Fibroblast of villous mesenchyme (primary cell): ENCODE measurements at regions not wholly inside any gene's neighbourhood (a gene's known extent, or its start where the extent isn't known, plus 50 kb on each side); places are given as distances from the start of the nearest gene placed in this dataset.
A peak's percentile ranks its signal among the peaks of the same experiment; 100 is the strongest.

Experiments
- DNase-seq: peaks from one replicate; pipeline ENCODE4 v3.0.0-alpha.2; 2010; ENCODE audit warnings: low read depth
- H3K4me3 ChIP-seq: 2 replicates; pipeline ENCODE4 v1.5.1; 2011; ENCODE audit warnings: low read depth, mild to moderate bottlenecking, low read length
- TF ChIP-seq, protein P1 (sequence below): IDR thresholded peaks from 2 replicates; pipeline ENCODE4 v1.5.1; 2012; ENCODE audit warnings: low read depth, mild to moderate bottlenecking, low read length; ENCODE audit not compliant: insufficient read depth

DNA sequence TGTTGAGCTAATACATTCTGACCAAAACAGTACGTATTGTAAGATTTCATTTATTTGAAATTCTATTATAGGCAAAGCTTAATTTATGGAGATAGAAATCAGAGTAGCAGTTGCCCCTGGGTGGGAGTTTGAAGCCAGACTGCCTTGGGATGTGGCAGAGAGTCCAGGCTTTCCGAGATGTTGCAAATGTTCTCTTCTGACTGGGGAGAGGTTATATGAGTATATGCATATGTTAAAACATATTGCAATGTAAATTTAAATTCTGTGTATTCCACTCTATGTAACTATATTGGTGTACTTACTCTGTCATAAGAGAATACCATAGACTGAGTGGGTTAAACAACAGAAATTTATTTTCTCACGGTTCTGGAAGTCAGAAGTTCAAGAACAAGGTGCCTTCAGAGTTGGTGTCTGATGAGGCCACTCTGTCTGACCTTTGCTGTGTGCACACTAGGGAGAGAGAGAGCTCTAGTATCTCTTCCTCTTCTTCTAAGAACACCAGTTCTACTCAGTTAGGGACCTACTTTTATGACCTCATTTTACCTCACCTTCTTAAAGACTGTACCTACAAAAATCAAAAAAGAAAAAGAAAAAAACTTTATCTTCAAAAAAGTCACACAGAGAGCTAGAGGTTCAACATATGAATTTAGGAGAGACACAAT lies 299.3 kb upstream of the HS3ST1 start:
- no peak overlapping the region for H3K4me3 ChIP-seq
- DNase-seq, result no peak
- TF ChIP-seq, protein P1, sequence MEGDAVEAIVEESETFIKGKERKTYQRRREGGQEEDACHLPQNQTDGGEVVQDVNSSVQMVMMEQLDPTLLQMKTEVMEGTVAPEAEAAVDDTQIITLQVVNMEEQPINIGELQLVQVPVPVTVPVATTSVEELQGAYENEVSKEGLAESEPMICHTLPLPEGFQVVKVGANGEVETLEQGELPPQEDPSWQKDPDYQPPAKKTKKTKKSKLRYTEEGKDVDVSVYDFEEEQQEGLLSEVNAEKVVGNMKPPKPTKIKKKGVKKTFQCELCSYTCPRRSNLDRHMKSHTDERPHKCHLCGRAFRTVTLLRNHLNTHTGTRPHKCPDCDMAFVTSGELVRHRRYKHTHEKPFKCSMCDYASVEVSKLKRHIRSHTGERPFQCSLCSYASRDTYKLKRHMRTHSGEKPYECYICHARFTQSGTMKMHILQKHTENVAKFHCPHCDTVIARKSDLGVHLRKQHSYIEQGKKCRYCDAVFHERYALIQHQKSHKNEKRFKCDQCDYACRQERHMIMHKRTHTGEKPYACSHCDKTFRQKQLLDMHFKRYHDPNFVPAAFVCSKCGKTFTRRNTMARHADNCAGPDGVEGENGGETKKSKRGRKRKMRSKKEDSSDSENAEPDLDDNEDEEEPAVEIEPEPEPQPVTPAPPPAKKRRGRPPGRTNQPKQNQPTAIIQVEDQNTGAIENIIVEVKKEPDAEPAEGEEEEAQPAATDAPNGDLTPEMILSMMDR, result no peak

DNA sequence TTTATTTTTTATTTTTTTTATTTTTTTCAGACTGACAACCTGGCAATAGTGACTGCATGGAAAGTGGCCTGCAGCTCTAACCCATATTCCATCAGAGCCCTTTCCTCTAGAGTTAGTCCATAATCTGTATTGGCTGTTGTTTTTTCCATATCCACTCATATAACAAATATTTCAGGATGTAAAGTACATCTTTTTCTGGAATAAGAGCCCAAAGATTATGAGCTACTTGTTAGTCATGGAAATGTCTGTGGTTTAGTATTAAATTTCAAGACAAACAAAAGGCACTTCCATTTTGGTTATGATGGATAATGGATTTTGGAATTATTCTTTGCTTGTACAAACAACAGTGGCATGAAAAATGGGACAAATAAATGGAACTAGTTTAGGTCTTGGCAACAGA lies 296.0 kb upstream of the HS3ST1 start:
- H3K4me3 ChIP-seq, result no peak overlapping the region
- TF ChIP-seq, protein P1, result no peak
- DNase-seq, result no peak

DNA sequence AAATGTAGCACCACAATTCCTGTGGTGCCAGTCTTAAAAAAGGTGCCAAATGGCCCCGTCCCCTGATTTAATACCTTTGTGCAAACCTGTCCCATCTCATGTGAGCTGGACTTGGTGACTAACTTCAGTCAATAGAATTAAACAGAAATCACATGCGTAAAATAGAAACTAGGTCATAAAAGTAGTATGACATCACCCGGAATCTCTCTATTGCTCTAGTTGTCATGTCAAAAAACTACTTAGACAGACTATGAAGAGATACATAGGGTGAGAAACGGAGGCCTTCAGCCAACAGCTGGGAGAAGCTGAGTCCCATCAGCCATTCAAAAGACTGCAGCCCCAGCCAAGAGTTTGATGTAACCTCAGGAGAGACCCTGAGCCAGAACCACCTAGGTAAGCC lies 293.5 kb upstream of the HS3ST1 start:
- no peak overlapping the region for H3K4me3 ChIP-seq
- TF ChIP-seq, protein P1, result no peak
- DNase-seq, result no peak

DNA sequence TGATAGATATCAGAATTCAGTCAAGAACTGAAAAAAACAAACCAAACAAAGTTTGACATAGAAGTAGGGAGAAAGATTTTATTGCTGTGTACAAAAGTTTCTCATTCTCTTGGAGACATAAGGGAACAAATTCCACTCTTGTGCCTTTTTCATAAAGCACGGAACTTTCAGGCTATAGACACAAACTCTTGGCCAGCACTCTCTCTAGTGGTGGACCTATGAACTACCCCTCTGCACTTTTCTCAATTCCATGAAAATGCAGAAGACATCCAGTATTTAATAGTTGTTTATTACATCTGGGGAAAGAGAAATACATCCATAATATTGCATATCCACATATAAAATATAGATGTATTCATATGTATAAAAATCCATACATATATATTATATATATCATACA lies 291.6 kb upstream of the HS3ST1 start:
- H3K4me3 ChIP-seq, result no peak overlapping the region
- TF ChIP-seq, protein P1, result peak; percentile 82
- DNase-seq, result peak; percentile 42

DNA sequence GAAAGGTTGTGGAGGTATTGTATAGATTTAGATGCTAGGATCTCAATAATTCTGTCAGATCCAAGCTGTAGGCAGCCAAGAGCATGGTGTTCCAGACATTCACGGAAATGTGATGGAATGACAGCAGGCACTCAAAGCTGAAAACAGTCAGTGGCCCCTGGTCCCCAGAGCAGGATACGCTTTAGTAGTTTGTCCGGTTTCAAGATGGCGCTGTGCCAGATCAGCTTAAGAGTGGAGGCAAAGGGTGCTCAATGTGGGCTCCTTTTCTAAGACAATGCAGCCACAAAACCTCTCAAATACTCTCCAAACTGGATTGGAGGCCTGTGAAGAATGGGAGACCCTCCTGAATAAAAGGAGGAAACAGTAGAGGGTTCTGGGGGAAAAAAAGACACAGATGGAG lies 291.2 kb upstream of the HS3ST1 start:
- TF ChIP-seq, protein P1, result no peak
- DNase-seq, result no peak
- no peak overlapping the region for H3K4me3 ChIP-seq

DNA sequence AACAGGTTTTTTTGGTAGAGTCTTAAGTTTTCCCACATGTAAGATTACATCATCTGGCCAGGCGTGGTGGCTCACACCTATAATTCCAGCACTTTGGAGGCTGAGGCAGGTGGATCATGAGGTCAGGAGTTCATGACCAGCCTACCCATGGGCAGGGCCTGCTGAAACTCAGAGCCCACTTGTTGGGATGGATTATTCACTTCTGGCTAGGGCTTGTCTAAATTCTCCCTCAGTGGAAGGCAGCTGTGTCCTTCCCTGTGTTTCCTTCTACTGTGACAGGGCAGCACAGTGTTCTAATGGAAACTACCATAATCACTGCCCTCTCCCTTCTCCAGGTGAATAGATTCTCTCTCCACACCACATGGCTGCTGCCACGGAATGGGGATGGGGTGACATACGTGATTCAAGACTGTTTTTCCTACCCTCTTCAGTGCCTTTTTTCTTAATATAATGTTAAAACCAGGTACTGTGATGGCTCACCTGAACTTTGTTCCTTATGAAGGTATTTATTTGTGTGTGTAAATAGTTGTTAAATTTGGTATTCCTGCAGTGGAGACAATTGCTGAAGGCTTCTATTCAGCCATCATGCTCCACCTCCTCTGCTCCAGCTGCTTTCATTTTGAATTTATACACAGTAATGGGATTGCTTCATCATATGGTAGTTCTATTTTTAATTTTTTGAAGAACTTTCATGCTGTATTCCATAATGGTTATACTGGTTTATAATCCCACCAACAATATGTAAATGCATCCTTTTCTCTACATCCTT lies 287.2 kb upstream of the HS3ST1 start:
- TF ChIP-seq, protein P1, result no peak
- no peak overlapping the region for H3K4me3 ChIP-seq
- no peak for DNase-seq
